Retinal pigment epithelial cell (primary cell): ENCODE measurements at regions not wholly inside any gene's neighbourhood (a gene's known extent, or its start where the extent isn't known, plus 50 kb on each side); places are given as distances from the start of the nearest gene placed in this dataset.

Experiments
- DNase-seq: peaks from one replicate; pipeline ENCODE4 v3.0.0-alpha.2; 2010; ENCODE audit warnings: low read depth
- H3K4me3 ChIP-seq: 2 replicates; pipeline ENCODE4 v1.5.1; 2011; ENCODE audit warnings: mild to moderate bottlenecking, low read length, control low read depth, moderate library complexity
- CTCF ChIP-seq: conservative IDR thresholded peaks from 2 replicates; pipeline ENCODE4 v1.5.1; 2011; ENCODE audit warnings: low read depth, low read length, control low read depth, inconsistent platforms

- no peak for TF ChIP-seq CTCF
- peak; percentile 46 for DNase-seq
- H3K4me3 ChIP-seq, result no peak overlapping the region
Measured at GRCh38 chr1:239718997-239719628, 332.7 kb downstream of the CHRM3 start.

- DNase-seq, result no peak
- H3K4me3 ChIP-seq, result peak overlapping the region; percentile 5
- no peak for TF ChIP-seq CTCF
Measured at GRCh38 chr1:239719642-239720258, 333.4 kb downstream of the CHRM3 start.

- no peak overlapping the region for H3K4me3 ChIP-seq
- no peak for DNase-seq
- no peak for TF ChIP-seq CTCF
Measured at GRCh38 chr1:239722035-239722434, 335.7 kb downstream of the CHRM3 start.

GRCh38 chr1:239723776-239724367 lies 337.5 kb downstream of the CHRM3 start:
- DNase-seq, result no peak
- TF ChIP-seq CTCF, result no peak
- no peak overlapping the region for H3K4me3 ChIP-seq

- H3K4me3 ChIP-seq, result no peak overlapping the region
- no peak for DNase-seq
- TF ChIP-seq CTCF, result no peak
Measured at GRCh38 chr1:239725371-239725770, 339.0 kb downstream of the CHRM3 start.

GRCh38 chr1:239725933-239726332 lies 339.6 kb downstream of the CHRM3 start:
- TF ChIP-seq CTCF, result no peak
- no peak overlapping the region for H3K4me3 ChIP-seq
- DNase-seq, result no peak

- H3K4me3 ChIP-seq, result no peak overlapping the region
- DNase-seq, result no peak
- TF ChIP-seq CTCF, result no peak
Measured at GRCh38 chr1:239730378-239730777, 344.0 kb downstream of the CHRM3 start.
